K562 (cell line): ENCODE measurements at regions not wholly inside any gene's neighbourhood (a gene's known extent, or its start where the extent isn't known, plus 50 kb on each side); places are given as distances from the start of the nearest gene placed in this dataset.

ENCODE experiments used
- BACH1 ChIP-seq: fragments of 200-800 bp; sonication (Bioruptor generic); IDR thresholded peaks from 2 replicates; pipeline ENCODE4 v1.6.1; 2016; ENCODE audit warnings: missing genetic modification characterization, missing compliant biosample characterization
- BRCA1 ChIP-seq, 2 experiments: fragments of 450-650 bp in 1 of 2; sonication (generic) in 1 of 2; formaldehyde crosslinking in 1 of 2; IDR thresholded peaks; 2 replicates each; pipeline versions ENCODE4 v1.5.0 to v1.6.1; 2017 to 2020; ENCODE audit warnings: mild to moderate bottlenecking in 1 of 2, missing genetic modification reagents in 1 of 2
- CBX5 ChIP-seq: IDR thresholded peaks from 2 replicates; pipeline ENCODE4 v1.6.1; 2014; ENCODE audit warnings: low read depth, borderline replicate concordance
- CTCF ChIP-seq, 3 experiments: IDR thresholded peaks in 2 of 3; conservative IDR thresholded peaks in 1 of 3; 2 replicates each; pipeline ENCODE4 v1.5.1; 2011 to 2012; ENCODE audit warnings: low read length in 3 of 3, mild to moderate bottlenecking in 3 of 3, control low read depth in 2 of 3, improper control_type of control experiment in 1 of 3, inconsistent platforms in 1 of 3, low read depth in 1 of 3, mixed read lengths in 1 of 3, moderate library complexity in 1 of 3; ENCODE audit not compliant: insufficient read depth in 2 of 3
- KLF13 ChIP-seq: fragments of 450-650 bp; IDR thresholded peaks from 2 replicates; pipeline ENCODE4 v1.6.1; 2016; ENCODE audit warnings: missing genetic modification characterization, low read depth, mild to moderate bottlenecking, missing compliant biosample characterization, moderate library complexity, borderline replicate concordance
- POLR2A ChIP-seq: fragments of 450-650 bp; conservative IDR thresholded peaks from 2 replicates; pipeline ENCODE4 v1.6.1; 2016
- PREB ChIP-seq: sonication (generic); formaldehyde crosslinking; IDR thresholded peaks from 2 replicates; pipeline ENCODE4 v1.8.1; 2023; ENCODE audit warnings: mild to moderate bottlenecking, missing genetic modification reagents

- no peak for TF ChIP-seq PREB (CRISPR knock-in tag)
- TF ChIP-seq BRCA1 (IDR thresholded peaks at IDR 0.05): no peak
- no peak for TF ChIP-seq BRCA1 (CRISPR knock-in tag; IDR thresholded peaks at IDR 0.05)
- no peak for TF ChIP-seq POLR2A
- no peak for TF ChIP-seq KLF13 (tag)
- no peak for TF ChIP-seq CBX5
- no peak for TF ChIP-seq CTCF (IDR thresholded peaks at IDR 0.05 in 2 of 3, conservative IDR thresholded peaks at IDR 0.05 in 1 of 3; ENCODE audit: insufficient read depth in 2 of 3, low read depth in 1 of 3, low read length in 3 of 3)
- TF ChIP-seq BACH1: no peak
Observed at GRCh38 chr7:56537477-56537876, 421.3 kb upstream of the NUPR2 start.
